GM19452 (cell line): ENCODE measurements at regions not wholly inside any gene's neighbourhood (a gene's known extent, or its start where the extent isn't known, plus 50 kb on each side); places are given as distances from the start of the nearest gene placed in this dataset.
A peak's percentile ranks its signal among the peaks of the same experiment; 100 is the strongest.
"Not testable (repeated sequence)": the region's sequence is repeated elsewhere in the genome, so short reads cannot be mapped to it uniquely, and the experiment has no call there.

Source experiments
- ATAC-seq: cut with Tn5 transposase; IDR thresholded peaks from one replicate; pipeline ENCODE4 v1.9.1; 2021; ENCODE audit not compliant: unreplicated experiment

GRCh38 chr5:35561396-35561795 lies 56.3 kb upstream of the SPEF2 start:
- ATAC-seq = no peak

DNA sequence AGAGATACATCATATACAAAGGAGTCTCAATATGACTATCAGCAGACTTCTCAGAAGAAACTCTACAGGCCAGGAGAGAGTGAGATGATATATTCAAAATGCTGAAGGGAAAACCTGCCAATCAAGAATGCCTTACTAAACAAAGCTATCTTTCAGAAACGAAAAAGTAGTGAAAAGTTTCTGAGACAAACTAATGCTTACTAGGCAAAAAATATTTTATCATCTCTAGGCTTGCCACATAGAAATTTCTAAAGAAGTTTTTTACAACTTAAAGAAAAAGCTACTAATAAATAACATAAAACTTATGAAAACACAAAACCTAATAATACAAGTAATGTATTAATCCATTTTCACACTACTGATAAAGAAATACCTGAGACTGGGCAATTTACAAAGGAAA lies 59.9 kb upstream of the SPEF2 start:
- no peak for ATAC-seq

DNA sequence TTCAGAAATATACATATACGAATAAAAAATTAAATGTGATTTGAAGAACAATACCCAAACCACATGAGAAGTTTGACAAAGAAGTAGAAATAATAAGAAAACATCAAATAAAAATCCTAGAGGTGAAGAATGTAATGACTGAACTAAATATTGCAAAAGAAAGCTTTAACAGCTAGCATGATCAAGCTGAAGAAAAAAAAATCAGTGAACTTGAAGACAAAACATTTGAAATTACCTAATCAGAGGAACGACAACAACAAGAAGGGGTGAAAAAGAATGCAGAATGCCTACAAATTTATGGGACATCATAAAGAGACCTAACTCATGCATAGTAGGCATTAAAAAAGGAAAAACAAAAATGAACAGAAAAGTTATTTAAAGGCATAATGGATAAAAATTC lies 60.5 kb upstream of the SPEF2 start:
- ATAC-seq = no peak

DNA sequence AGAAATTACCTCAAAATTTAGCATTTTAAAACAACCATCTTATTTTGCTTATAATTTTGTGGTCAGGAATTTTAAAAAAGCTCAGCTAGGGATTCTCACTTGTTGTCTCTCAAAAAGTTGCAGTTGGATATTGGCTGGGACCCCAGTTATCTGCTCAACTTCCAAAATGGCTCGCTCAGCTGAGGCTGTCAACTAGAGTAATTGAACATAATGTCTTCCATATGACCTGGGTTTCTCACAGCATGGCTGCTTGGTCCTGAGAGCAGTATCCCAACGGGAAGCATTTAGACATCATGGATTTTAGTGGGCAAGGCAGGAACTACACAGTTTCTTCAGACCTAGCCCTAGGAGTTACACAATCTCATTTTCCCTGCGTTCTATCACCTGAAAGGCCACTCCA lies 63.6 kb upstream of the SPEF2 start:
- no peak for ATAC-seq

- ATAC-seq = no peak
Observed at GRCh38 chr5:35545190-35545589, 72.5 kb upstream of the SPEF2 start.

DNA sequence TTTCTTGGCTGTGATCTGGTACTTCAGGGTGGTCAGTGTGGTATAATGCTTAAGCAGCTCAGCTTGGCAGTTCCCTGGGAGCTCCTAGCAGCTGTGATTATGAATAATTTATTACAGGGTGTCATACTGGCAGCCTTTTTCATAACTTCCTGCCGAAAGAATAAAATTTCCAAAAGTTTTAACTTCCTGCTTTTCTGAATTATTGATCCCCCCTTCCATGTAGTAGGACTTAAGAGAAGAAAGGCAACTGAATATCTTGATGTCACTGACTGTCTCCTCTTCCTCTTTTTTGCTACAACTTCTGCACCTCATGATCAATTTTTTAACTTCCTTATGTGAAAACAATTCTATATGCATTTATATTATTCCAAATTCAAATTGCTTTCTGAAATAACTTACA lies 74.3 kb upstream of the SPEF2 start:
- ATAC-seq = no peak

- ATAC-seq = no peak
Observed at GRCh38 chr5:35540002-35540401, 77.7 kb upstream of the SPEF2 start.

DNA sequence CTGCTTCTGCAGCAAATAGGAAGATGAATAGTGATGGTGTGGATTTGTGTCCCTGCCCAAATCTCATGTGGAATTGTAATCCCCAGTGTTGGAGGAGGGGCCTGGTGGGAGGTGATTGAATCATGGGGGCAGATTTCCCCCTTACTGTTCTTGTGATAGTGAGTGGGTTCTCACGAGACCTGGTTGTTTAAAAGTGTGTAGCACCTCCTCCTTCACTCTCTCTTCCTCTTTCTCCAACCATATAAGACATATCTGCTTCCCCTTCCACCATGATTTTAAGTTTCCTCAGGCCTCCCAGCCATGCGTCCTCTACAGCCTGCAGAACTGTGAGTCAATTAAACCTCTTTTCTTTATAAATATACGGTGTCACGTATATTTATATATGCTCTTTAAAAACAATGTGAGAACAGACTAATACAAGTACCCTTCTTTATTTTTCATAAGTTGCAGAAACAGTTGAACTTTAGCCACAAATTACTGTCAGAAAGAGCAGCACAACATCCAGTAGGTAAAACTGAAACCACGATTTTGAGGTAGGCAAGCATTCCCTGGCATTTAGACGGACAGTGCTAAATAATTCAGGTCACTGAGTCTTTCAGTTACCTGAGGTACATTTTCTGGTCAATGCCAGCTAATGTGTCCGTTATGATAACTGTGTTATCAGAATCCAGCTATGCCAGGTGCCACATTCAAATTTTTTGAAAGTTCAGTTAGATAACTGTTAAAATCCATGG lies 79.3 kb upstream of the SPEF2 start:
- ATAC-seq = no peak

DNA sequence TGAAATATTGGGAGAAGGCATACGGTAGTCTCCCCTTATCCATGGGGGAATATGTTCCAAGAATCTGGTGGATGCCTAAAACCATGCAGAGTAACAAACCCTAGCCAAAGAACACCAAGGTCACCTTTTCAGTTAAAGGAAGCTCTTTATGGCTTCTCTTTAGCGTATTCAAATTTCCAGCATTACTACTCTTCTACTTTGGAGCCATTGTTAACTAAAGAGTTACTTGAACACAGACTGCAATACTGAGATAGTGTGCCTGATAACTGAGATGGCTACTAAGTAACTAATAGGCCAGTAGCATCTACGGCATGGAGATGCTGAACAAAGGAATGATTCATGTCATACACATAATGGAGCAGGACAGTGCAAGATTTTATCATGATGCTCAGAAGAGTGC lies 84.5 kb upstream of the SPEF2 start:
- ATAC-seq = no peak

DNA sequence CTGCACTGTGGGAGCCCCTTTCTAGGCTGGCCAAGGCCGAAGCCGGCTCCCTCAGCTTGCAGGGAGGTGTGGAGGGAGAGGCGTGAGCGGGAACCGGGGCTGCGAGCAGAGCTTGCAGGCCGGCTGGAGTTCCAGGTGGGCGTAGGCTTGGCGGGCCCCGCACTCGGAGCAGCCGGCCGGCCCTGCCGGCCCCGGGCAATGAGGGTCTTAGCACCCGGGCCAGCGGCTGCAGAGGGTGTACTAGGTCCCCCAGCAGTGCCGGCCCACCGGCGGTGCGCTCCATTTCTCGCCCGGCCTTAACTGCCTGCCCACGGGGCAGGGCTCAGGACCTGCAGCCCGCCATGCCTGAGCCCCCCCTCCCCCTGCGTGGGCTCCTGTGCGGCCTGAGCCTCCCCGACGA lies 86.1 kb upstream of the SPEF2 start:
- not testable (repeated sequence) for ATAC-seq

- peak; percentile 100 for ATAC-seq
Observed at GRCh38 chr5:35518104-35518503, 99.6 kb upstream of the SPEF2 start.

DNA sequence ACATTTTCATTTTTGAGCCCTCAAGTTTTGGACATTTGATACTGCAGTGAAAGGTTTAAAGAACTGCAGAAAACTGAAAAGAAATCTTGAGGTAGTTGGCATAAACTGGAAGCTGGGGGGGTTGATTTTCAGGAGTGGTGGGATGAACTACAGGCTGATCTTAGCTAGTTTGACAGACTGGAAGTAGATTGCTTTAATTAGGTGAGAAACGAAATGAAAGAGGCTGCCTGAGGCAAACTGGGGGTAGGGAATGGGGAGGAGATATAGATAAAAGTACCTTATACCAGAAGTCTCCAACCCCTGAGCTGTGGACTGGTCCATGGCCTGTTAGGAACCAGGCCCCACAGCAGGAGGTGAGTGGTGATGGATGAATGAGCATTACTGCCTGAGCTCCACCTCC lies 101.4 kb upstream of the SPEF2 start:
- ATAC-seq = no peak

DNA sequence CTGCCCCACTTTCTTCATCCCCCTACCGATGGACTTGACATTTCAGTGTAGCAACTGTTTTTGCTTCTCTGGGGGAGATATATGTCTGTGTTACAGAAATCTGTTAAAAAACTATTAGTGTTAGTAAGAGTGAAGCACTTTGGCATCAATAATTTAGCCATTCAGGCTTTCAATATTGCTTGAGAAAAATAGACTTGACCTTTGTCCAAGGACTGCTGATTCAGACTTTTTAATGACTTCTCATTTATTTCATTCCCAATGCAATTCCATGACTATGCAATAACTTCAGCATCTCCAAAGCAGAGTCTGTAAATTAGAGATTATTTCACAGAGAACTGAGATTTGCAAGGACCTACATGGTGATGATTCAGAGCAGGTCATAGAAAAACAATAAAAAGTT lies 104.1 kb upstream of the SPEF2 start:
- no peak for ATAC-seq

- ATAC-seq = no peak
Observed at GRCh38 chr5:35502206-35502605, 115.5 kb upstream of the SPEF2 start.

DNA sequence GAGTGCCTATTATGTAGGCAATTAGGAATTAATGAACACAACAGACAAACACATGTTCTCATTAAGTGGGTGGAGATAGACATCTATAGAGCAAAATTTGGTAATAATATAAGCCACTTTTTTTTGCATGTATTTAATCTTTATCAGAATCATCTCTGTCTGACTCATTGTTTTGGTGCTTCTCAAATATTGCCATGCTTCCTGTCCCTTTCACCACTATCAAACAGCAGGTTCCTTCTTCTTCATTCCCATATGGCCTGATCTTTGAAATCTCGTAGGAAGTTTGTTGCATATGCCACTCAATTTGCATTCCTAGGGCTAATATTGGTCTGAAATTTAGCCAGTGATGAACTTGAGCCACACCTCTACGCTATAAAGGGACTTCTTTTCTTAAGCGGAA lies 128.9 kb upstream of the SPEF2 start:
- no peak for ATAC-seq

- ATAC-seq = no peak
Observed at GRCh38 chr5:35488055-35488454, 129.6 kb upstream of the SPEF2 start.

GRCh38 chr5:35487233-35488025 lies 130.2 kb upstream of the SPEF2 start:
- no peak for ATAC-seq

GRCh38 chr5:35485487-35485886 lies 132.2 kb upstream of the SPEF2 start:
- ATAC-seq = no peak

GRCh38 chr5:35484241-35484640 lies 133.4 kb upstream of the SPEF2 start:
- ATAC-seq = no peak

DNA sequence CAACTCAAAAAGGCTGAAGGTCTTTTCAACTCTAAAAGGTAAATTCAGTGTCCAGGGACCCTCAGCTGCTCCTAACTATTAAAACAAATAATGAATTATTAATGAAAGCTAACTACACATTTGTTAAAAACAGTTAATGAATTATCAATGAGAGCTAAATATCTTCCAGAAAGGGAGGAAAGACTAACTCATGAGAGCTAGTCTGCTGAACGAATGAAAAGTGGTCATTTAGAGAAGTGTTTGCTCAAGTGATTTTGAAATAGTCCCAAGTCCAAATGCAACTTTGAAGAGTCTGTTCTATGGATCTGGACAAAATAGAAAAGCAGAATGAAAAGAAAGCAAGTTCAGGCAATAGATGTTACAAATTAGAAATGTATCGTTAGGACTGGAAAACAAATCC lies 133.9 kb upstream of the SPEF2 start:
- ATAC-seq = peak; percentile 43

- no peak for ATAC-seq
Observed at GRCh38 chr5:35483191-35483590, 134.5 kb upstream of the SPEF2 start.

GRCh38 chr5:35482167-35482755 lies 135.4 kb upstream of the SPEF2 start:
- no peak for ATAC-seq
